H1 (cell line): ENCODE measurements at regions not wholly inside any gene's neighbourhood (a gene's known extent, or its start where the extent isn't known, plus 50 kb on each side); places are given as distances from the start of the nearest gene placed in this dataset.

Experiments used
- CTCF ChIA-PET: fragments of 300-600 bp; sonication (Branson Sonifier 250); formaldehyde crosslinking; loops from one replicate; lab custom pipeline; 2021; ENCODE audit not compliant: partially characterized antibody; lab: Charles Lee
- POLR2A ChIA-PET: fragments of 300-600 bp; sonication (Branson Sonifier 250); formaldehyde crosslinking; loops from one replicate; lab custom pipeline; 2021; ENCODE audit warnings: inconsistent platforms; ENCODE audit not compliant: partially characterized antibody; lab: Charles Lee
- DNase-seq, 2 experiments: peaks; one replicate each; pipeline versions ENCODE4 v3.0.0 to v3.0.0-alpha.2; 2010 to 2022; ENCODE audit warnings: low spot score in 2 of 2, low read depth in 1 of 2, mixed read lengths in 1 of 2
- FAIRE-seq: peaks from 2 replicates; lab custom pipeline; 2011; peaks lifted over from hg19 to GRCh38; lab: Jason Lieb, UNC
- H2AFZ ChIP-seq: 2 replicates; pipeline ENCODE4 v1.8.1; 2012; ENCODE audit warnings: low read length, inconsistent platforms
- H2AK5ac ChIP-seq: 2 replicates; pipeline ENCODE4 v1.6.1; 2013; ENCODE audit warnings: low read depth, low read length
- H2BK120ac ChIP-seq: replicated peaks from 2 replicates; pipeline ENCODE3; 2013; ENCODE audit warnings: low read depth, low read length, inconsistent platforms
- H2BK12ac ChIP-seq: 2 replicates; pipeline ENCODE4 v1.6.1; 2013; ENCODE audit warnings: low read depth, low read length
- H2BK15ac ChIP-seq: 2 replicates; pipeline ENCODE4 v1.6.1; 2013; ENCODE audit warnings: low read length
- H2BK20ac ChIP-seq: 2 replicates; pipeline ENCODE4 v1.6.1; 2013; ENCODE audit warnings: low read length
- H2BK5ac ChIP-seq: 2 replicates; pipeline ENCODE4 v1.6.1; 2013; ENCODE audit warnings: low read depth, low read length
- H3K14ac ChIP-seq: 2 replicates; pipeline ENCODE4 v1.6.1; 2013; ENCODE audit warnings: inconsistent platforms; ENCODE audit not compliant: insufficient read length
- H3K18ac ChIP-seq: 2 replicates; pipeline ENCODE4 v1.6.1; 2013; ENCODE audit warnings: low read length; ENCODE audit errors: extremely low read depth
- H3K23ac ChIP-seq: 2 replicates; pipeline ENCODE4 v1.6.1; 2013; ENCODE audit warnings: inconsistent platforms; ENCODE audit not compliant: insufficient read length
- H3K23me2 ChIP-seq: 2 replicates; pipeline ENCODE4 v1.6.1; 2013; ENCODE audit warnings: low read depth, low read length
- H3K27ac ChIP-seq: 2 replicates; pipeline ENCODE4 v1.6.1; 2011; ENCODE audit warnings: low read depth, low read length, inconsistent platforms
- H3K27me3 ChIP-seq, 4 experiments: replicated peaks in 1 of 4; 1 replicate in 1 of 4; 2 replicates in 3 of 4; pipeline versions ENCODE4 v1.6.1 to v1.8.1; 2011 to 2013; ENCODE audit warnings: low read length in 3 of 4, mild to moderate bottlenecking in 3 of 4, inconsistent platforms in 2 of 4, mixed read lengths in 2 of 4, moderate library complexity in 1 of 4; ENCODE audit not compliant: control insufficient read depth in 3 of 4, insufficient read depth in 3 of 4; ENCODE audit errors: extremely low read depth in 1 of 4
- H3K36me3 ChIP-seq, 4 experiments: 2 replicates each; pipeline versions ENCODE4 v1.6.1 to v1.8.1; 2011 to 2013; ENCODE audit warnings: mild to moderate bottlenecking in 4 of 4, low read length in 3 of 4, moderate library complexity in 2 of 4, control low read depth in 1 of 4, inconsistent platforms in 1 of 4; ENCODE audit not compliant: insufficient read depth in 4 of 4, control insufficient read depth in 2 of 4
- H3K4ac ChIP-seq: replicated peaks from 2 replicates; pipeline ENCODE3; 2013; ENCODE audit warnings: low read length, low read depth, mixed read lengths, inconsistent platforms; ENCODE audit not compliant: insufficient read length
- H3K4me1 ChIP-seq, 4 experiments: replicated peaks in 1 of 4; 1 replicate in 1 of 4; 2 replicates in 3 of 4; pipeline versions ENCODE4 v1.6.1 to v1.8.1; 2011 to 2013; ENCODE audit warnings: low read length in 3 of 4, inconsistent platforms in 2 of 4, mixed read lengths in 1 of 4; ENCODE audit not compliant: insufficient read depth in 4 of 4, control insufficient read depth in 3 of 4
- H3K4me2 ChIP-seq, 2 experiments: 2 replicates each; pipeline versions ENCODE4 v1.6.1 to v1.8.1; 2011 to 2013; ENCODE audit warnings: low read depth in 2 of 2, low read length in 2 of 2, control low read depth in 1 of 2, inconsistent platforms in 1 of 2, mild to moderate bottlenecking in 1 of 2; ENCODE audit not compliant: insufficient read depth in 1 of 2
- H3K4me3 ChIP-seq, 4 experiments: fragments of 200-600, 300-600 bp in 1 of 4; sonication (generic), shearing (Covaris generic), sonication (Bioruptor Twin) in 1 of 4; 2 replicates each; pipeline versions ENCODE4 v1.5.1 to v1.8.1; 2011 to 2016; ENCODE audit warnings: low read length in 4 of 4, low read depth in 3 of 4, control low read depth in 2 of 4, inconsistent platforms in 2 of 4, mild to moderate bottlenecking in 2 of 4, mixed read lengths in 1 of 4, moderate library complexity in 1 of 4; ENCODE audit not compliant: insufficient read depth in 2 of 4; ENCODE audit errors: extremely low read depth in 1 of 4
- H3K56ac ChIP-seq: replicated peaks from 2 replicates; pipeline ENCODE3; 2013; ENCODE audit warnings: low read depth, mild to moderate bottlenecking, mixed read lengths, low read length, inconsistent platforms; ENCODE audit not compliant: insufficient read length
- H3K79me1 ChIP-seq: 2 replicates; pipeline ENCODE4 v1.6.1; 2013; ENCODE audit warnings: low read depth, low read length, control low read depth
- H3K79me2 ChIP-seq, 2 experiments: 2 replicates each; pipeline versions ENCODE4 v1.6.1 to v1.8.1; 2012 to 2013; ENCODE audit warnings: low read length in 2 of 2, mild to moderate bottlenecking in 2 of 2, inconsistent platforms in 1 of 2; ENCODE audit not compliant: insufficient read depth in 2 of 2, control insufficient read depth in 1 of 2
- H3K9ac ChIP-seq, 4 experiments: replicated peaks in 1 of 4; 1 replicate in 1 of 4; 2 replicates in 3 of 4; pipeline versions ENCODE4 v1.6.1 to v1.8.1; 2011 to 2013; ENCODE audit warnings: low read depth in 3 of 4, low read length in 3 of 4, control low read depth in 2 of 4, mild to moderate bottlenecking in 2 of 4, moderate library complexity in 2 of 4, inconsistent platforms in 1 of 4; ENCODE audit errors: extremely low read depth in 1 of 4
- H3K9me3 ChIP-seq, 2 experiments: 2 replicates each; pipeline versions ENCODE4 v1.6.1 to v1.8.1; 2012 to 2013; ENCODE audit warnings: mild to moderate bottlenecking in 2 of 2, moderate library complexity in 2 of 2, control low read depth in 1 of 2, inconsistent platforms in 1 of 2, low read depth in 1 of 2, low read length in 1 of 2, mixed read lengths in 1 of 2; ENCODE audit not compliant: insufficient read depth in 2 of 2
- H4K20me1 ChIP-seq, 2 experiments: replicated peaks in 1 of 2; 2 replicates each; pipeline versions ENCODE3 to v1.8.1; 2011 to 2013; ENCODE audit warnings: inconsistent platforms in 2 of 2, low read length in 2 of 2, mild to moderate bottlenecking in 1 of 2; ENCODE audit not compliant: insufficient read depth in 2 of 2, control insufficient read depth in 1 of 2
- H4K5ac ChIP-seq: 2 replicates; pipeline ENCODE4 v1.6.1; 2013; ENCODE audit warnings: low read length, low read depth, mixed read lengths, inconsistent platforms; ENCODE audit not compliant: insufficient read length
- H4K8ac ChIP-seq: 2 replicates; pipeline ENCODE4 v1.8.0; 2013; ENCODE audit warnings: mild to moderate bottlenecking, moderate library complexity, low read length, inconsistent platforms; ENCODE audit not compliant: insufficient read depth; ENCODE audit errors: extremely low read depth
- H4K91ac ChIP-seq: replicated peaks from 2 replicates; pipeline ENCODE3; 2013; ENCODE audit warnings: low read length, mixed read lengths, inconsistent platforms; ENCODE audit not compliant: insufficient read length
- MAX ChIP-seq: IDR thresholded peaks from 2 replicates; pipeline ENCODE4 v1.6.1; 2012; ENCODE audit warnings: inconsistent platforms
- SUZ12 ChIP-seq: fragments of 200-600 bp; sonication (generic); IDR thresholded peaks from 2 replicates; pipeline ENCODE4 v1.6.1; 2012; ENCODE audit warnings: mild to moderate bottlenecking, inconsistent platforms, low read length, moderate library complexity, mixed read lengths
- WGBS, 2 experiments: shearing (Covaris generic) in 1 of 2; methylation state at CpG; one replicate each; pipeline versions ENCODE4 v1.1.6 to v1.1.7; 2013 to 2015; ENCODE audit warnings: low lambda C conversion rate in 2 of 2, mixed read lengths in 2 of 2, inconsistent platforms in 1 of 2, low coverage in 1 of 2, missing lambda C conversion rate in 1 of 2; ENCODE audit not compliant: insufficient replicate concordance in 2 of 2, insufficient coverage in 1 of 2, insufficient read length in 1 of 2; ENCODE audit errors: extremely low coverage in 1 of 2, missing lambda C conversion rate in 1 of 2; 5-methylcytosine and 5-hydroxymethylcytosine counted together

- Histone ChIP-seq H3K79me2 (no peaks in the 10 kb centered on the region), H3K23ac (no peak overlapping the region), H3K56ac (no peak overlapping the region), H4K91ac (no peak overlapping the region), H3K9ac (no peak overlapping the region), H3K18ac (no peak overlapping the region)
- POLR2A ChIA-PET: no interaction called here
- TF ChIP-seq SUZ12: no peak
- TF ChIP-seq MAX: no peak
- TF ChIP-seq, all 59 proteins: peak for 0
- no peak overlapping the region for H3K4me3 ChIP-seq
- H2BK120ac ChIP-seq: no peak overlapping the region
- no peak overlapping the region for H3K4me2 ChIP-seq
- DNase-seq (no peak), FAIRE-seq (no peak)
- H3K9me3 ChIP-seq: no peaks in the 10 kb centered on the region
- no peak overlapping the region for H2BK12ac ChIP-seq
- no peaks in the 10 kb centered on the region for H3K4me1 ChIP-seq
- H3K36me3 ChIP-seq: no peaks in the 10 kb centered on the region
- H3K4ac ChIP-seq: no peak overlapping the region
- H2BK15ac ChIP-seq: no peak overlapping the region
- no peak overlapping the region for H2BK20ac ChIP-seq
- H2AFZ ChIP-seq: no peak overlapping the region
- H3K14ac ChIP-seq: no peak overlapping the region
- H3K79me1 ChIP-seq: no peaks in the 10 kb centered on the region
- no peak overlapping the region for H4K5ac ChIP-seq
- WGBS, 2 experiments: 85% methylated on average over 1 of the region's 1 CpG; no CpG with 5 or more reads in 1 of the 2 experiments
- H3K23me2 ChIP-seq: no peaks in the 10 kb centered on the region
- no peak overlapping the region for H3K27ac ChIP-seq
- H4K8ac ChIP-seq: no peak overlapping the region
- H2AK5ac ChIP-seq: no peak overlapping the region
- H2BK5ac ChIP-seq: no peak overlapping the region
- H3K27me3 ChIP-seq: no peaks in the 10 kb centered on the region
- H4K20me1 ChIP-seq: no peaks in the 10 kb centered on the region
- CTCF ChIA-PET: interaction anchor here (0.9 kb wide), 1 partner anchor 145 kb away, joined by 3 read pairs; no protein-coding TSS in a partner anchor
These were observed 472.8 kb upstream of the STEAP1 start for GRCh38 chr7:89681448-89681847.
